GM19468 (cell line): ENCODE measurements at regions not wholly inside any gene's neighbourhood (a gene's known extent, or its start where the extent isn't known, plus 50 kb on each side); places are given as distances from the start of the nearest gene placed in this dataset.
A peak's percentile ranks its signal among the peaks of the same experiment; 100 is the strongest.

Experiments
- ATAC-seq: cut with Tn5 transposase; IDR thresholded peaks from one replicate; pipeline ENCODE4 v1.9.1; 2021; ENCODE audit warnings: mild to moderate bottlenecking, moderate library complexity, moderate number of reproducible peaks; ENCODE audit not compliant: unreplicated experiment; ENCODE audit errors: extremely low read depth

DNA sequence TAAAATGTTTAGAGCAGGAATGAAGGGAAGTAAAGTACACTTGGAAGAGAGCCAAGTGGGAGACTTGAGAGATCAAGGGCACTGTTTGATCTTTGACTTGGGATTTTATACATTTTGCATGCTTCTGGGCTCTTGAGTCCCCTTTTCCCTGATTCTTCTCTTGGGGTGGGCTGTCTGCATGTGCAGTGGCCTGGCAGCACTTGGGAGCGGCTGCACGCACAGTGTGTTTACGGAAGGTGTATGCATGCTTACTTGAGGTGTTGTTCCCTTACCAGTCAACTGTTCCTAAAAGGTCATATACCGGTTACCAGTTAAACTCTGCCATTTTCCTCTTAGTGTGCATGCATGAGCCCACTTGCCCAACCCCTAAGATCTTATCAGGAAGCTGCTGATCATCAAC lies 377.7 kb downstream of the CYLC2 start:
- ATAC-seq: no peak

DNA sequence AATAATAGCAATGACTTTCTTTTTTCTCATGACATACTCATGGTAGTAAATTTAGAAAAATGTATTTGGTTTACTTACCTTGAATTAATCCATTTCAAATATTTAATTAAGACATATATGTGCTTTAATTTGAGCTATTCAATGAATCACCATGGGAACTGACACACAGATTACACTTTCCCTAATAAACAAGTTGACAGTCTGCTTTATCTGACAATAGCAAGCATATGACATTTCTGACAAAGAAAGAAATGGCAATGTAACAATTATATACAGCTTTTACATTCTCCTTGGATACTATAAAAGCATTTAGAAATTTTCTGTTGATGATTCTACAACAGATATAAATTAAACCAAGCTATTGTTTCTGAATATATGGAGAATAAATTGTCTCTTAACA lies 382.5 kb downstream of the CYLC2 start:
- no peak for ATAC-seq

DNA sequence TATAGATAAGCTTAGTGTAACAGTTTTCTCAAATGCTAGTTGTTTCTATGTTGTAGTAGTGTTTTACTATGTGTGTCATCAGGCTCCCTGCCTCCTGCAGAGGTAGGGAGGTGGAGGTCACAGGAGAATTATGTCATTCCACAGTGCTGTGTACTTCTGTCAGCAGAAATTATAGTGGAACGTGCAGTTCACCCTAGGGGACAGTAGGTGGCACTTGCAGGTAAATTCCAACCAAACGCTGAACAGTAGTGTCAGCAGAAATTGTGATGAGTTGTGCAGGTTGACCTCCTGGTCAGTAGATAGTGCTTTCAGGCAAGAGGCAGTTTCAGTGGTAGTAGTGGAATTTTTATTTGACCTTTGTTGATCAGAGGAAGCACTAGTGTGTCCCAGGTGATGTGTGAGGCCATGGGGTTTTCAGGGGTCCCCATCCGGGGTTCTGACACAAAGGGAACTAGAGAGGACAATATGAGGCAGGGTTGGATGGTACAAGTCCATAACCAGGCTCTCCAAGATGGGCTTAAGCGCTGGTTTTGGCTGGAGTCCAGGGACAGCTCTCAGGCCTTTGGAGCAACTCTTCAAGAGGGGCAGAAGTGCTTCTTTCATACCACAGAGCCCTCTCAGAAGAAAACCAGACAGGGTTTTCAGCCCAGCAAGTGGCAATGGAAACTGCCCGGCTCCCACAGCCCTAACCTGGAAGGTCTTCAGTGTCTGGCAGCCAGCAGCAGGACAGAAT lies 402.9 kb downstream of the CYLC2 start:
- ATAC-seq: peak; percentile 87

DNA sequence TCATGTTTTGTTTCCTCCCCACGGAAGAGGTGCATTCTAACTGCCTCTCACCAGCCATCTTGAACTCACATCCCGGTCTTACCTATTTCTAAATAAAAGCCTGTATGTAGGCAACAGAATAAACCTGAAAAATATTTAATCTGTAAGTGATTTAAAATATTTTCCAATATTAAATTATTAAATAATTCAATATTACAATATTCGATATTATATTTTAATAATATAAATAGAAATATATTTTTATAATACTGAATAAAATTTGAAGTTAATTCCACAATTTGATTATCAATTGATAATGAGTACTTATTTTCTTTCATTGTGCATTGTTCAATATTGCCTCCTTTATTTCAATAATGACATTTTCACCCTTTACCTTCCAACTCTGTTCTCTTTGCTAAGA lies 404.4 kb downstream of the CYLC2 start:
- ATAC-seq: no peak

DNA sequence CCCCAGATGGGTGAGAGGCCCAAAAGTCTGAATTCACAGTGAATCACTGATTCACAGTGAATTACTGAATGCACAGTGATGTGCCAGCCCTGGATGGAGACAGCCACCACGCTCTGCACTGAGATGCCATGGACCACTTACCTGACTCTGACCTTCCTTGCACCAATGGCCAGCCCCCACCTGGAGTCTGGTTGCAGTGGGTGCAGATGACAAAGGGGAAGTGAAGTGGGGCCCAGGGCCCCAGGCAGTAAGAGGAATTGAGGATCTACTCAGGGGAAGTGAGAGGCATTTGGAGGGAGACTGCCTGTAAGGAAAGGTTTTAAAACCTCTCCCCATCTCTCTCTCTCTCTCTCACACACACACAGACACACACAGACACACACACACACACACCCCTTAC lies 412.1 kb downstream of the CYLC2 start:
- ATAC-seq: no peak

DNA sequence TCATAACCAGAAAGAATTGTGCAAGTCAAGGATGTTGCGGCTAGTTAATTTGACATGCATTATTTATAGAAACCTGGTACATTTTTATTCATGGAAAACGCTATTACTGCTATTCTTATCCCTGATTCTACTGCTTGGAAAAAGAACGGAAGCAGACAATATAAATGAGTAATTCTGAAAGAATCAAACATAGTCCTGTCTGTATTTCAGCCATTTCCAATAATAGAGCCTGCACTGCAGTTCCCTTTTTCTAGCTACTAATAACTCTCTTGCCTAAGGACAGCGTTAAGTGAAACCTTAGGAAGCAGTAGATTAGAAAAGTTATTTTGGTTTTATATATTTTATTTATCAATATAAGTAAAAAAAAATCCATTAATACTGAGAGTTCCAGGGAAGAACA lies 414.9 kb downstream of the CYLC2 start:
- no peak for ATAC-seq

DNA sequence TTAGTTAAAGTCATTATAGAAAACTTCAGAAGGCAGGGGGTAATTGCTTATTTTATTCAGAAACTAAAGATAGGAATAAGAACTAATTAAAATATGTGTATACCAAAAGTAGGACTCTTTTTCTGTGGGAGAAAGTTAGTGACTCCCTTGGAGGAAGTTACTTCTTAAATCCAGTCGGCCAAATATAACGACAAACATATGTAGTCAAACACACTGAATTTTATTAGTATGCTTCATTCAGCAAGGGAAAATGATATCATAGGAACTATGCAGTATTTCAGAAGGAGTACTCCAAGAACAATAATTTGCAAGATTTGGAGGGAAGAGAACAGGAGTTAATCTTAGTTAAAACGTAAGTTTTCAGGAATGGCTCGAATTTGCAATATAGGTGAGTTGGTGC lies 432.6 kb downstream of the CYLC2 start:
- no peak for ATAC-seq

DNA sequence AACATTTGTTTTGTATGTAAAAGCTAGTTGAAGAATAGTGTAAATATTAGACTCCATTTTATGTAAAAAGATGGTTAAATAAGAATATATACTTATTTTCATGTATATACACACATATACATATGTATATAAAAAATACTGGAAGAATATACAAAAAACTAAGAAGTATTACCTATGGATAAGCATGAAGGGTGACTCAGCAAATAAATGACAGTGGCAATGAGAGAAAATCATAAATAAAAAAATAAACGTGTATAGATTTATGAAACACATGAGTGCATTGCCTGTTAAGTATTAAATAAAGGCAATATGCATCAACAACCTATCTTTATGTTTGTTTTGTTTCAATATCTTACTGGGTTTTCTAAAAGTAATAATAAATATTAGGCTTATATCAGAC lies 435.3 kb downstream of the CYLC2 start:
- no peak for ATAC-seq

DNA sequence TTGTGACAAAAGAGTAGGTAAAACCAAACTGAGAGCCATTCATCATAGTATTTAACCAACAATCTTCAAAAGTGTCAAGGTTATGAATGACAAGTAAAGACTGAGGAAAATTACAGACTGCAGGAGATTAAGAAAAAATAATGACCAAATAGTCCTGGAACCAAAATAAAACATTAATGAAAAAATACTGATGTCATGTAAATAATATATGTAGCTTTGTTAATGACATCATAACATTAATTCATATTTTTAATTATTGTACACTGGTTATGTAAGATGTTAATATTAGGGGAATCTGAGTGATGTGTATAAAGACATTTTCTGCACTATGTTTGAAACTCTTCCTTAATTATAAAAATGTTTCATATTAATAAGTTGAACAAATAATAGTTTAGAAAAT lies 436.7 kb downstream of the CYLC2 start:
- no peak for ATAC-seq

DNA sequence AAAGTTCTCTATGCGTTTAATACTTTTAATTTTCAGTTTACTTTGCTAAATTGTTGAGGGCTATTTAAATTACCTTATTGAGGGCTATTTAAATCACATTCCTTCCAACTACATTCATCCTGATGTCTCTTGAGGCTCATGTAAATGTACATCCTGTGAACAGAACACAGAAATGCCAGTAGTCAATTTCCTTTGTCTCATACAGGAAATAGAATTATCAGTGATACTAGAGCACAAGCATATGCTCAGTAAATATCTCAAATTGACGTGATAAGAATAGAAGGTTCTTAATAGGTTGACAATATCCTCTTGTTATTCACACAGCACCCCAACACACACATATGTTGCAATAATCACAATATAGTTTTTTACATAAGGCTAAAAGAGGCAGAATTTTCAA lies 449.0 kb downstream of the CYLC2 start:
- no peak for ATAC-seq

DNA sequence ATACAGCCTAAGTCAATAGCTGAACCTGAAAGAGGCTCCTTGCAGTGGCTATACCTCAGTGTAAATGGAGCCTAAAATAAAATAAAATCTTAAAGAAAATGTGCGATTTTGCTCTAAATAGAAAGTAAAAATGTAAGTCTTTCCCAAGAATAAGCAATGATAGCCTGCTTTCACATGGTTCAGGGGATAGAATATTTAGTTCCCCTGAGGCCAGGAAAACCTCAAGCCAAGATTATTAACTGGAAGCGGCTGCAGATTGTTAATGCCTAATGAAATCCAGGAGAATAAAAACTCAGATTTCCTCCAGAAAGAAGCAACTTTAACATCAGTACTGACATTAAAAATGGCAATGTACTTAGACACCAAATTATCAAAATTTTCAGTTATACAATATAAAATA lies 463.7 kb downstream of the CYLC2 start:
- no peak for ATAC-seq

DNA sequence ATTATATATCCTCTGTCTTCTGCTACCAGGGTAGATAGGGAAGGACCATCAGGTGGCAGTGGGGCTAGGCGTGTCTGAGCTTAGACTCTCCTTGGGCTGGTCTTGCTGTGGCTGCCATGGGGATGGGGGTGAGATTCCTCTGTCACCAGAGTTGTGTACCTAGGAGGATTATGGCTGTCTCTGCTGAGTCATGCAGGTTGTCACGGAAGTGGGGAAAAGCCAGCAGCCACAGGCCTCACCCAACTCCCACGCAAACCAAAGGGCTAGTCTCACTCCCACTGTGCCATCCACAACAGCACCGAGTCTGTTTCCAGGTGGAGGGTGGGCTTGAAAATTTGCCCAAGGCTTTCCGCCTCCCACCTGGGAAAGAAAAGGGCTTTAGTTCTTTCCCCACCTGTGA lies 476.1 kb downstream of the CYLC2 start:
- no peak for ATAC-seq

DNA sequence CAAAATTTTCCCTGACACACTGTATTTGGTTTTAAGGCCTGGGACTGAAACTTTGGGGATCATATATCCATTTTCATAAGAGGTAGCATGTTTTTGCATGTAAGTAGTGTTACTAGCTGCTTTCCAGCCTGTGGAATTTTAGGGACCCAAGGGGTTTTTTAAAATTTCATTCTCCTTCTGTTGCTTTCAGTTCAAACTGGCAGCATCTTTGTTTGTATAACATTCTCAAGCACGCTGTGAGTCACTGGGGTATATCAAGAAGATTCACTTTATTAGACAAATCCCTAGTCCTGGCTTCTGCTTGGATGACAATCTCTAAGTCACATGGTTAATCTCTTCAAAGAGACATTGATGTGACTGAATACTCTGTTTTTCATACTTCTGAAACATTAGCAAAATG lies 479.0 kb downstream of the CYLC2 start:
- no peak for ATAC-seq

DNA sequence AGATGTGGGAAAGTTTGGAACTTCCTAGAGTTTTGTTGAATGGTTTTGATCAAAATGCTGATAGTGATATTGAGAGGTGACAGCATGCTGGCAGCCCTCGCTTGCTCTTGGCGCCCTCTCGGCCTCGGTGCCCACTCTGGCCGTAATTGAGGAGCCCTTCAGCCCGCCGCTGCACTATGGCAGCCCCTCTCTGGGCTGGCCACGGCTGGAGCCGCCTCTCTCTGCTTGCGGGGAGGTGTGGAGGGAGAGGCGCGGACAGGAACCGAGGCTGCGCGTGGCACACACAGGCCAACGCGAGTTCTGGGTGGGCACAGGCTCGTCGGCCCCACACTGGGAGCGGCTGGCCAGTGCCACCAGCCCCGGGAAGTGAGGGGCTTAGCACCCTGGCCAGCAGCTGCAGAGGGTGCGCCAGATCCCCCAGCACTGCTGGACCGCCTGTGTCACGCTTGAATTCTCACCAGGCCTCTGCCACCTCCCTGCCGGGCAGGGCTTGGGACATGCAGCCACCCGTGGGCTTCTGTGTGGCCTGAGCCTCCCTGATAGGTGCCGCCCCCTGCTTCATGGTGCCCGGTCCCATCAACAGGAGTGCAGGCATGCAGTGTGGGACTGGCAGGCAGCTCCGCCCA lies 488.5 kb downstream of the CYLC2 start:
- ATAC-seq: no peak

DNA sequence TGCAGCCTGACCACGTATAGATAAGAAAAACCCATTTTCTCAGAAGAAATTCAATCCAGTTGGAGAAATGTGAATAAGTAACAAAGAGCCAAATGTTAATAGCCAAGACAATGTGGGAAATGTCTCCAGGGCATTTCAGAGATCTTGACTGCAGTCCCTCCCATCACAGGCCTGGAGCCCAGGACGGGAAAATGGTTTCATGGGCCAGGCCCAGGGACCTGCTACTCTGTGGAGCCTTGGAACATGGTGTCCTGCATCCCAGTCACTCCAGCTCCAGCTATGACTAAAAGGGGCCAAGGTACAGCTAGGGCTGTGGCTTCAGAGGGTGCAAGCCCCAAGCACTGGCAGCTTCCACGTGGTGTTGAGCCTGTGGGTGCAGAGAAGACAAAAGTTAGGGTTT lies 490.0 kb downstream of the CYLC2 start:
- no peak for ATAC-seq

DNA sequence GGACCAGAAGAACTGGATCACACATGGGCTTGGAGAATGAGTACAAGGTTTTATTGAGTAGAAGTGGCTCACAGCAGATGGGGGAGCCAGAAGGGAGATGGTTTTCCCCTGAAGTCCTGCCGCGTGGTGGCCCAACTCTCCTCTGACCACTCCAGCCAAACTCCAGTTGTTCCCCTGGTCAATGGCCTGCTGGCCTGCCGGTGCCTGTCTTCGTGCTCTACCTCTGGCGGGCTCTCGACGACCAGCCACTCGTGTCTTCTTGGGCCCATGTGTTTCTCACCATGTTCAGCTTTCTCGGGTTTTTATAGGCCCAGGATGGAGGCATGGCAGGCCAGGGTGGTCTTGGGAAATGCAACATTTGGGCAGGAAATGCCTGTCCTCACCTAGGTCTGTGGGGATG lies 519.6 kb downstream of the CYLC2 start:
- ATAC-seq: no peak

DNA sequence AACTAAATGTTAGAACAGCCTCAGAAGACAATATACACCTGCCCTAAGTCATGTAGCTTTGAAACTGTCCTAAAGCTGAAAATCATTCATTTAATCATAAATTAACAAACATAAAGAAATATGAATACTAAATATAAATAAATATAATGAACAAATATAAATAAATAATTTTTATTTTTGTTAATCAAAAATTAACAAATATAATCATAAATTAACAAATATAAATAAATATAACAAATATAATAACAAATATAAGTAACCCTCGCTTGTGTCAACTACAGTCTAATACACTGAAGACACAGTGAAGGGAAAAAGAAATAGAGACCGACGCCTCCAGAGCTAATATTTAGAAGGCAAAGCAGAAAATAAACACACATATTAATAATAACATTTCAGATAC lies 527.3 kb downstream of the CYLC2 start:
- no peak for ATAC-seq

DNA sequence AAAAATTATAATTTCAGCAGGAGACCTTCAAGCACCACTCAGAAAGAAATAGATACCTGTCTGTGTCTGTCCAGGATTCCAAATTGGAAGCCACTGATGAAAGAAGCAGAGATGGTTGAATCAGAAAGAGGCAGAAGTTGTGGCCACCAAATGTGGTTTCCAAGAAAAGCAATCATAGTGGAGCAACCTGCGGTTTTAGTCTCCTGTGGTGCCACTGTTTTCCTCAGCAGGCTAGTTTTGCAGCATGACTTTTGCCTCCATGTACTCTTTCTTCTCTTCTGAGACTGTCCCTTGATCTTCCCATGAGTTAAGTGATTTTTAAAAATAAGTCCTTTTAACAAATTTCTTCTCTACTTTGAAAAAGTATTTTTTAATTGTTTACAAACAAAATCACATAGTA lies 535.8 kb downstream of the CYLC2 start:
- no peak for ATAC-seq

DNA sequence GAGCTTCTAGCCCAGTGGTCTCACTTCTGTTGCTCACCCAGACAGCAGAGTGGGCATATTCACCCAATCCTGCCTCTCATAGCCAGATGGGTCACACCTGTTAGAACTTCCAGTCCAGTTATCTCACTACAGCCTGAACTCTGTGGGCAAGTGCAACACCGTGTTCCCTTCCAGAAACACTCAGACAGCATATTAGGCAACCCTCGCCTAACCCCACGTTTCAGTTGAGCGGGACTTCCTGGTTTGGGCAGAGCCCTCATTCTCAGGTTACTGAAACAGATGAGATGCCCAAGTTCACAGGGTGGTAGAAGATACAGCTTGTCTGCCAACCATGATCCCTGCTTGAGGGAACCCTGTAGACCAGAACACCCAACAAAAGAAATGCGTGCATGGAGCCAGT lies 538.2 kb downstream of the CYLC2 start:
- ATAC-seq: no peak

DNA sequence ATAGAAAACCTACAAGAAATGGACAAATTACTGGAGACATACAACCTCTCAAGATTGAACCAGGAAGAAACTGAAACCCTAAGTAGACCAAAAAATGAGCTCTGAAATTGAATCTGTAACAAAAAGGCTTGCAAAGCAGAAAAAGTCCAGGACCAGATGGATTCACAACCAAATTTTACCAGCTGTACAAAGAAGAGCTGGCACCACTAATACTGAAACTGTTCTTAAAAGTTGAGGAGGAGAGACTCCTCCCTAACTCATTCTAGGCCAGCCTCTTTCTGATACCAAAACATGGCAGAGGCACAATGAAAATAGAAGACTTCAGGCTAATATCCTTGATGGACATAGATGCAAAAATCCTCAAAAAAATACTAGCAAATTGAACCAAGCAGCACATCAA lies 542.3 kb downstream of the CYLC2 start:
- ATAC-seq: no peak

DNA sequence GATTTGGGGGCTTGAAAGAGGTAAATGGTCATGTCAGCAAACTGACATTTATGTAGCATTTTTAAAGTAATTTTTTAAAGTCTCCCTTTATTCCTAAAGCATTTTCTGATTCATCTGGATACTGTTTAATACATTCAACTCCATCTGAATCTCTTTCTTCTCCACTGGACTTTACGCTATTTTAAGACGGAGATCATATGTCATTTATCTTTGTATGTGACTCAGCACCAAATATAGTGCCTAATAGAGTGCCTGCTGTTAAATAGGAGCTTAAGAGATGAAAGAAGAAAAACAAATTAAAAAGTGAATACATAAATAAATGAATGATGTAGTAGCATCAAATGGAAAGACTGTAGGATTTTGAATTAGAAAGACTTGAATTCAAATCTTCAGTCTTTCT lies 548.8 kb upstream of the SMC2 start:
- ATAC-seq: no peak

DNA sequence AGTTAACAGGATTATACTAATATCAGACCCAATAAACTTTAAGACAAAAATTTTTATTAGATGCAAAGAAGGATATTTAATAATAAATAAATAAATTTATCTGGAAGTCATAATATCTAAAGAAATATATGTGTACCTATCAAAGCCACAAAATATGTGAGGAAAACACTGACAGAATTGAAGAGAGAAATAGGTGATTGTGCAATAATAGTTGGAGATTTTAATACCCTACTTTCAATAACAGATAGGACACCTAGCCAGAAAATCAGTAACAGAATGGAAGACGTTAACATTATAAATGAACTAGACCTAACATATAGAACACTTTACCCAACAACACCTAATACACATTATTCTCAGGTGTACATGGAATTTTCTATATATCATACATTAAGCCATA lies 541.4 kb upstream of the SMC2 start:
- ATAC-seq: no peak
